OCI-LY7 (cell line): ENCODE measurements at regions not wholly inside any gene's neighbourhood (a gene's known extent, or its start where the extent isn't known, plus 50 kb on each side); places are given as distances from the start of the nearest gene placed in this dataset.

Source experiments
- BruUV-seq: library from RNA; stranded (reverse); fragments of 400-500 nt; replicated peaks from 2 replicates; lab custom pipeline; 2021; lab: Mats Ljungman, UMichigan
- CTCF ChIA-PET: fragments of 300-600 bp; sonication (Branson Sonifier 250); formaldehyde crosslinking; loops from one replicate; lab custom pipeline; 2022; ENCODE audit warnings: antibody characterized with exemption; ENCODE audit not compliant: unreplicated experiment; lab: Charles Lee
- POLR2A ChIA-PET: fragments of 300-600 bp; sonication (Branson Sonifier 250); formaldehyde crosslinking; loops from one replicate; lab custom pipeline; 2022; ENCODE audit warnings: antibody characterized with exemption; lab: Charles Lee
- DNase-seq: peaks from one replicate; pipeline ENCODE4 v3.0.0-alpha.2; 2015; ENCODE audit warnings: low spot score
- H2AFZ ChIP-seq: fragments of 200-600 bp; sonication (generic), shearing (Covaris generic); 2 replicates; pipeline ENCODE4 v1.6.1; 2014; ENCODE audit warnings: mild to moderate bottlenecking, antibody characterized with exemption, low read length, moderate library complexity
- H3K27ac ChIP-seq: fragments of 200-600 bp; sonication (generic); 2 replicates; pipeline ENCODE4 v1.5.1; 2014; ENCODE audit warnings: mixed run types, low read depth, mild to moderate bottlenecking, moderate library complexity, low read length, inconsistent platforms; ENCODE audit not compliant: poor library complexity, severe bottlenecking
- H3K36me3 ChIP-seq: fragments of 200-600 bp; sonication (generic); 2 replicates; pipeline ENCODE4 v1.6.1; 2014; ENCODE audit warnings: mild to moderate bottlenecking, antibody characterized with exemption, low read length, moderate library complexity, mixed read lengths; ENCODE audit not compliant: insufficient read depth
- H3K4me1 ChIP-seq: fragments of 200-600 bp; sonication (generic); 2 replicates; pipeline ENCODE4 v1.5.1; 2014; ENCODE audit warnings: mild to moderate bottlenecking, low read length; ENCODE audit not compliant: insufficient read depth, poor library complexity, severe bottlenecking
- H3K4me2 ChIP-seq: fragments of 200-600 bp; sonication (generic); 2 replicates; pipeline ENCODE4 v1.6.1; 2014; ENCODE audit warnings: mild to moderate bottlenecking, low read length
- H3K4me3 ChIP-seq: fragments of 200-600 bp; sonication (generic); 2 replicates; pipeline ENCODE4 v1.5.1; 2014; ENCODE audit warnings: mild to moderate bottlenecking, low read depth, low read length; ENCODE audit not compliant: poor library complexity, severe bottlenecking
- H3K79me2 ChIP-seq: fragments of 200-600 bp; sonication (generic); 2 replicates; pipeline ENCODE4 v1.6.1; 2016; ENCODE audit warnings: low read depth, mild to moderate bottlenecking, low read length, moderate library complexity, mixed read lengths; ENCODE audit not compliant: insufficient read depth
- H3K9me2 ChIP-seq: fragments of 200-600 bp; sonication (generic); 2 replicates; pipeline ENCODE4 v1.6.1; 2016; ENCODE audit warnings: mild to moderate bottlenecking, low read length, mixed read lengths; ENCODE audit not compliant: insufficient read depth
- H3K9me3 ChIP-seq: fragments of 200-600 bp; sonication (generic); 2 replicates; pipeline ENCODE4 v1.6.1; 2014; ENCODE audit warnings: mild to moderate bottlenecking, mixed run types, low read length, mixed read lengths
- H4K20me1 ChIP-seq: fragments of 200-600 bp; sonication (generic); 2 replicates; pipeline ENCODE4 v1.6.1; 2014; ENCODE audit warnings: mild to moderate bottlenecking, antibody characterized with exemption, low read length, moderate library complexity, mixed read lengths; ENCODE audit not compliant: insufficient read depth
- CTCF ChIP-seq: fragments of 200-600 bp; sonication (generic); conservative IDR thresholded peaks from 2 replicates; pipeline ENCODE4 v1.5.1; 2014; ENCODE audit warnings: mild to moderate bottlenecking, antibody characterized with exemption, low read length, moderate library complexity, mixed read lengths
- EZH2phosphoT487 ChIP-seq: fragments of 200-600 bp; sonication (generic); IDR thresholded peaks from 2 replicates; pipeline ENCODE4 v1.6.1; 2018; ENCODE audit warnings: low read depth, borderline replicate concordance, mild to moderate bottlenecking, mixed run types, antibody characterized with exemption, low read length, moderate library complexity, mixed read lengths
- intact Hi-C: fragments of 100-400 bp; cut with micrococcal nuclease; formaldehyde crosslinking; loops from one replicate; pipeline ENCODE4 v1.10.0; 2022; ENCODE audit not compliant: unreplicated experiment

DNA sequence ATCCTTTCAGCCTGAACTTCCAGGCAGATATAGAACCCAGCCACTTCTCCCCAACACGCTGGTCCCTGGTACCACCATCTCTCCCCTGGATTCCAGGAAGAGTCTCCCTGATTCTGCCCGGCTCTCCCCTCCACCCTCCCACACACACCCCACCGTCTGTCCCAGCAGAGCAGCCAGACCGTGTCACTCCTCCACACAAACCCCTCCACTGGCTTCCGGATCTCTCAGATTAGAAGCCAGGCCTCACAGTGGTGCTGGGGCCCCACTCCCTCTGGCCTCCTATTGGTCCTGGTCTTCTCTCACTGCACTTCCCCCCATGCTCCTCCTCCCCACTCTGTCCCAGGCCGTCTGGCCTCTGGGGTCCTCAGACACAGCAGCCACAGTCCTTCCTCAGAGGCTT lies 52.4 kb upstream of the CDKN3 start:
- Histone ChIP-seq H3K27ac (no peak overlapping the region), H3K79me2 (no peaks in the 10 kb centered on the region), H3K4me1 (no peaks in the 10 kb centered on the region), H3K4me3 (no peak overlapping the region), H3K4me2 (no peak overlapping the region), H3K9me3 (no peaks in the 10 kb centered on the region), H3K9me2 (no peaks in the 10 kb centered on the region), H3K36me3 (no peaks in the 10 kb centered on the region), H2AFZ (peak overlapping the region; percentile 52; the same call in 1 of the 2 replicates), H4K20me1 (no peaks in the 10 kb centered on the region)
- intact Hi-C loops, result loop anchor here (10.0 kb wide), 1 partner anchor 1050 kb away; no protein-coding TSS in a partner anchor
- TF ChIP-seq CTCF (no peak), EZH2phosphoT487 (no peak)
- ChIA-PET CTCF (no interaction called here), POLR2A (no interaction called here)
- DNase-seq, result no peak
- no TSS peak for BruUV-seq

DNA sequence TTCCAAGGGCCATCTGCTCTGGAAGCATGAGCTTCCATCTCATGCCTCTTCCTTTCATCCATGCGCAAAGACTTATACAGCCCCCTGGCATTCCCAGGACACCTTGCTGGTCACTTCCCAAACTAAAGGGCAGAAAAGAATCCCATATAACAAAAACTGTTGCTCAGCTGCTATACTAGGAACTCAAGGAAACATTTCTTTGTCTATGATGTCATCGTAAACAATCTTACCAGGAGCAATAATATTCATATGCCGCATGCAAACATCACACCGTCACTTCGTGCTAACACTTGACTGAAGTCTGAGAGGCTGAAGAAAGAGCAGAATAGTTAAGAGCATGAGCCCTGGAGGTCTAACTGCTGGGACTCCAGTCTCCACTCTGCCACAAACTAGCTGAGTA lies 50.5 kb upstream of the CDKN3 start:
- H2AFZ ChIP-seq, result no peak overlapping the region

More for the DNA sequence above, 50.5 kb upstream of the CDKN3 start:
- Histone ChIP-seq H3K4me2 (no peak overlapping the region), H3K9me3 (no peaks in the 10 kb centered on the region), H3K27ac (no peak overlapping the region), H3K9me2 (no peaks in the 10 kb centered on the region), H3K4me1 (no peaks in the 10 kb centered on the region), H3K79me2 (no peaks in the 10 kb centered on the region), H4K20me1 (no peaks in the 10 kb centered on the region), H3K4me3 (no peak overlapping the region), H3K36me3 (no peaks in the 10 kb centered on the region)
- TF ChIP-seq EZH2phosphoT487, result no peak
- no peak for TF ChIP-seq CTCF
- POLR2A ChIA-PET, result interaction anchor here (0.5 kb wide), 1 partner anchor 1139 kb away, joined by 3 read pairs; no protein-coding TSS in a partner anchor
- no TSS peak for BruUV-seq
- intact Hi-C loops, result loop anchor here (10.0 kb wide), 1 partner anchor 1051 kb away; no protein-coding TSS in a partner anchor
- CTCF ChIA-PET, result no interaction called here
- no peak for DNase-seq
